ENCODE measurements at regions not wholly inside any gene's neighbourhood (a gene's known extent, or its start where the extent isn't known, plus 50 kb on each side); places are given as distances from the start of the nearest gene placed in this dataset.

GRCh38 chr17:6941989-6942388 lies 53.9 kb upstream of the ALOX12 start:
- Histone ChIP-seq H3K4me1 (peaks cover 0 to 13% (median 4%) of the 10 kb centered on the region in 4 donors), H3K27ac (no peak overlapping the region), H3K27me3 (no peaks in the 10 kb centered on the region), H3K4me3 (no peak overlapping the region), H3K9me3 (no peaks in the 10 kb centered on the region), H3K36me3 (no peaks in the 10 kb centered on the region)
- intact Hi-C loops (cut with DNase I; ENCODE audit: low total_unique reads), result no loop called here
- WGBS, 5 donors, result 82 to 89% (median 84%) methylated on average over 5 of the region's 5 CpGs
- no peak for DNase-seq
- TF ChIP-seq POLR2A (IDR thresholded peaks at IDR 0.05) (no peak), POLR2AphosphoS5 (IDR thresholded peaks at IDR 0.05) (no peak), CTCF (IDR thresholded peaks at IDR 0.05) (no peak), EP300 (IDR thresholded peaks at IDR 0.05) (no peak)

GRCh38 chr17:6943406-6943805 lies 52.4 kb upstream of the ALOX12 start:
- intact Hi-C loops (cut with DNase I; ENCODE audit: low total_unique reads), result no loop called here
- no peak overlapping the region for H3K4me3 ChIP-seq
- H3K27ac ChIP-seq, result no peak overlapping the region
- TF ChIP-seq POLR2A (IDR thresholded peaks at IDR 0.05), result no peak
- TF ChIP-seq POLR2AphosphoS5 (IDR thresholded peaks at IDR 0.05), result no peak
- no peak for TF ChIP-seq EP300 (IDR thresholded peaks at IDR 0.05)
- no peak for TF ChIP-seq CTCF (IDR thresholded peaks at IDR 0.05)
- no peaks in the 10 kb centered on the region for H3K36me3 ChIP-seq
- H3K27me3 ChIP-seq, result no peaks in the 10 kb centered on the region
- 70 to 74% (median 71%) methylated on average over 4 of the region's 4 CpGs for WGBS, 5 donors
- no peak for DNase-seq
- H3K9me3 ChIP-seq, result no peaks in the 10 kb centered on the region
- H3K4me1 ChIP-seq, result peaks cover 0 to 13% (median 4%) of the 10 kb centered on the region in 4 donors

Data from stomach (tissue), 8 donors.